K562 (cell line): ENCODE measurements at regions not wholly inside any gene's neighbourhood (a gene's known extent, or its start where the extent isn't known, plus 50 kb on each side); places are given as distances from the start of the nearest gene placed in this dataset.

Experiments used
- ATAC-seq: fragments of 200-7000 bp; cut with Tn5 transposase; 3 replicates; pipeline ENCODE4 v1.9.1; 2020; ENCODE audit warnings: moderate library complexity
- BruUV-seq: library from RNA; stranded (reverse); fragments of 400-500 nt; replicated peaks from 2 replicates; lab custom pipeline; 2021; lab: Mats Ljungman, UMichigan
- CTCF ChIA-PET: fragments of 300-600 bp; formaldehyde crosslinking; extraction: SDS; loops from one replicate; lab custom pipeline; 2021; ENCODE audit warnings: low intra/inter-chr PET ratio; lab: Yijun Ruan, JAX
- POLR2A ChIA-PET: fragments of 300-600, 350-650 bp; sonication (Branson Sonifier 250); formaldehyde crosslinking; extraction: SDS; loops from one replicate; lab custom pipeline; 2021; ENCODE audit warnings: antibody characterized with exemption, inconsistent platforms; lab: Yijun Ruan, JAX
- DNase-seq, 4 experiments: peaks; one replicate each; pipeline versions ENCODE4 v3.0.0 to v3.0.0-alpha.2; 2011 to 2018; ENCODE audit warnings: low spot score in 3 of 4, mixed read lengths in 3 of 4; ENCODE audit errors: extremely low read depth in 1 of 4
- FAIRE-seq: peaks from 2 replicates; lab custom pipeline; 2011; peaks lifted over from hg19 to GRCh38; lab: Jason Lieb, UNC
- H2AFZ ChIP-seq: 2 replicates; pipeline ENCODE4 v1.6.0; 2011; ENCODE audit warnings: low read depth, low read length, control low read depth, inconsistent platforms
- H3K27ac ChIP-seq: fragments of 200-600 bp; 3 replicates; pipeline ENCODE4 v1.8.0; 2011; ENCODE audit warnings: low read depth, mild to moderate bottlenecking, control low read depth, inconsistent platforms, low read length, moderate library complexity, mixed read lengths; ENCODE audit errors: extremely low read depth
- H3K27me3 ChIP-seq, 2 experiments: fragments of 300-600 bp in 1 of 2; 2 replicates in 1 of 2; 3 replicates in 1 of 2; pipeline versions ENCODE4 v1.6.0 to v1.8.0; 2011; ENCODE audit warnings: inconsistent platforms in 2 of 2, low read length in 2 of 2, mild to moderate bottlenecking in 1 of 2, mixed read lengths in 1 of 2, moderate library complexity in 1 of 2; ENCODE audit not compliant: control insufficient read depth in 2 of 2, insufficient read depth in 2 of 2
- H3K36me3 ChIP-seq: fragments of 300-600 bp; 3 replicates; pipeline ENCODE4 v1.8.0; 2011; ENCODE audit warnings: mild to moderate bottlenecking, low read length, inconsistent platforms; ENCODE audit not compliant: control insufficient read depth, insufficient read depth
- H3K4me1 ChIP-seq, 2 experiments: fragments of 200-600 bp in 1 of 2; replicated peaks in 1 of 2; 2 replicates in 1 of 2; 3 replicates in 1 of 2; pipeline versions ENCODE4 v1.5.1 to v1.8.0; 2011; ENCODE audit warnings: inconsistent platforms in 2 of 2, low read length in 2 of 2, mild to moderate bottlenecking in 1 of 2, mixed read lengths in 1 of 2, moderate library complexity in 1 of 2; ENCODE audit not compliant: control insufficient read depth in 2 of 2, insufficient read depth in 2 of 2
- H3K4me2 ChIP-seq: 2 replicates; pipeline ENCODE4 v1.6.1; 2011; ENCODE audit warnings: low read length, control low read depth, inconsistent platforms, mixed read lengths; ENCODE audit not compliant: insufficient read depth
- H3K4me3 ChIP-seq: fragments of 200-600 bp; sonication (generic), shearing (Covaris generic); 2 replicates; pipeline ENCODE4 v1.5.1; 2016; ENCODE audit warnings: control low read depth, inconsistent platforms
- H3K79me2 ChIP-seq: fragments of 200-600 bp; 3 replicates; pipeline ENCODE4 v1.8.0; 2011; ENCODE audit warnings: low read length, inconsistent platforms; ENCODE audit not compliant: control insufficient read depth, insufficient read depth
- H3K9ac ChIP-seq, 2 experiments: 2 replicates each; pipeline versions ENCODE4 v1.6.0 to v1.6.1; 2011; ENCODE audit warnings: low read depth in 2 of 2, low read length in 2 of 2, control low read depth in 1 of 2, inconsistent platforms in 1 of 2, mild to moderate bottlenecking in 1 of 2, mixed read lengths in 1 of 2; ENCODE audit not compliant: insufficient read depth in 1 of 2
- H3K9me1 ChIP-seq: one replicate; pipeline ENCODE4 v1.6.0; 2011; ENCODE audit warnings: inconsistent platforms, mild to moderate bottlenecking, low read length, moderate library complexity; ENCODE audit not compliant: control insufficient read depth, insufficient read depth
- H3K9me3 ChIP-seq: replicated peaks from 2 replicates; pipeline ENCODE4 v1.5.1; 2011; ENCODE audit warnings: low read depth, low read length, inconsistent platforms; ENCODE audit not compliant: control insufficient read depth, insufficient read depth
- H4K20me1 ChIP-seq: replicated peaks from 2 replicates; pipeline ENCODE4 v1.6.1; 2011; ENCODE audit warnings: low read length, inconsistent platforms, mixed read lengths; ENCODE audit not compliant: control insufficient read depth, insufficient read depth
- ARHGAP35 ChIP-seq: fragments of 450-650 bp; IDR thresholded peaks from 2 replicates; pipeline ENCODE4 v1.6.1; 2018; ENCODE audit not compliant: partially characterized antibody
- CREB5 ChIP-seq: fragments of 250-450 bp; sonication (Bioruptor Pico); IDR thresholded peaks from 2 replicates; pipeline ENCODE4 v1.5.0; 2020; ENCODE audit warnings: mild to moderate bottlenecking
- ERF ChIP-seq: fragments of 450-650 bp; formaldehyde crosslinking; IDR thresholded peaks from 2 replicates; pipeline ENCODE4 v1.4.0; 2020; ENCODE audit warnings: mild to moderate bottlenecking, mixed read lengths
- HNRNPK ChIP-seq: fragments of 200-400 bp; formaldehyde crosslinking; IDR thresholded peaks from one replicate; pipeline ENCODE4 v1.6.1; 2018; ENCODE audit warnings: mild to moderate bottlenecking, low read depth, low read length; ENCODE audit not compliant: poor library complexity, severe bottlenecking
- MYBL2 ChIP-seq, 2 experiments: fragments of 450-650 bp in 1 of 2; sonication (generic) in 1 of 2; formaldehyde crosslinking in 1 of 2; IDR thresholded peaks; 2 replicates each; pipeline versions ENCODE4 v1.6.1 to v1.8.1; 2017 to 2022; ENCODE audit warnings: borderline replicate concordance in 1 of 2, inconsistent platforms in 1 of 2, low read depth in 1 of 2, mild to moderate bottlenecking in 1 of 2, missing genetic modification reagents in 1 of 2, moderate library complexity in 1 of 2
- MYNN ChIP-seq, 2 experiments: sonication (generic); formaldehyde crosslinking in 1 of 2; IDR thresholded peaks; 2 replicates each; pipeline versions ENCODE4 v1.5.0 to v1.6.1; 2016 to 2020; ENCODE audit warnings: antibody characterized with exemption in 1 of 2, missing genetic modification reagents in 1 of 2
- WGBS: fragments of 100-300 bp; shearing (Covaris generic); methylation state at CpG from one replicate; pipeline ENCODE4 v1.1.6; 2016; ENCODE audit warnings: low coverage, mixed read lengths; ENCODE audit not compliant: insufficient coverage; ENCODE audit errors: missing lambda C conversion rate; 5-methylcytosine and 5-hydroxymethylcytosine counted together
- in situ Hi-C: fragments of 300-500 bp; cut with MboI; formaldehyde crosslinking; loops from 4 replicates; pipeline ENCODE4 v1.15.0; 2018; ENCODE audit warnings: inconsistent platforms, mixed read lengths
- intact Hi-C: fragments of 100-400 bp; cut with micrococcal nuclease; formaldehyde crosslinking; loops from 2 replicates; pipeline ENCODE4 v1.14.2; 2022
- TF ChIP-seq, protein P1 (sequence below): fragments of 250-450 bp; sonication (Bioruptor Pico); IDR thresholded peaks from 2 replicates; pipeline ENCODE4 v1.8.0; 2021; ENCODE audit warnings: moderate library complexity, mild to moderate bottlenecking, inconsistent platforms

DNA sequence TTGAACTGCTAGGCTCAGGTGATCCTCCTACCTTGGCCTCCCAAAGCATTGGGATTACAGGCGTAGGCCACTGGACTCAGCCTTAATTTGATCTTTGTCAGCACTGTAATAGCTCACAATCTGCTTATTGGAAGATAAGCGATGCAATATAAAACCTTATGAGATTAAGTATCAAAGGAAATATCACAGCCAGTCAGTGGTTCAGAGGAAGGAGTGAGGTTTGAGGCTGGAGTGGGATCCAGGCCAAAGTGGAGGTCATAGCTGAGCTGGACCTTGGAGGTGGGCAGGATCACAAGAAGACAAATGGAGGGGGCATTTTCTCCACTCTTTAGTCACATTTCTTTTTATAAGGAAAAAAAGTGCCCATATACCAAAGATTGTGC, 228.5 kb downstream of the RHOU start (continued):
- TF ChIP-seq MYBL2 (IDR thresholded peaks at IDR 0.05; ENCODE audit: low read depth), result no peak
- TF ChIP-seq MYBL2 (CRISPR knock-in tag; IDR thresholded peaks at IDR 0.05; ENCODE audit: borderline replicate concordance), result no peak
- TF ChIP-seq, protein P1, sequence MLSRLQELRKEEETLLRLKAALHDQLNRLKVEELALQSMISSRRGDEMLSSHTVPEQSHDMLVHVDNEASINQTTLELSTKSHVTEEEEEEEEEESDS, result no peak
- TF ChIP-seq MYNN (IDR thresholded peaks at IDR 0.05), result no peak
- no peak for TF ChIP-seq MYNN (CRISPR knock-in tag; IDR thresholded peaks at IDR 0.05)
- TF ChIP-seq CREB5, result no peak
- TF ChIP-seq ARHGAP35, result no peak
- TF ChIP-seq, all 486 proteins: peak for 0

GRCh38 chr1:228964178-228965089, 229.2 kb downstream of the RHOU start:
- no peaks in the 10 kb centered on the region for H3K9me3 ChIP-seq
- H4K20me1 ChIP-seq, result 0 out of 2 replicates have a peak, but pooled peaks cover 3% of the 10 kb centered on the region
- CTCF ChIA-PET, result no interaction called here
- BruUV-seq, result no TSS peak
- no peaks in the 10 kb centered on the region for H3K36me3 ChIP-seq
- H3K4me1 ChIP-seq, result no peaks in the 10 kb centered on the region
- TF ChIP-seq HNRNPK (no peak), ERF (CRISPR knock-in tag) (no peak)
- TF ChIP-seq, all 486 proteins: peak for 0
- Histone ChIP-seq H3K27ac (no peak overlapping the region), H3K4me2 (no peak overlapping the region), H3K4me3 (no peak overlapping the region), H3K9ac (no peak overlapping the region), H3K79me2 (no peaks in the 10 kb centered on the region), H3K9me1 (no peaks in the 10 kb centered on the region), H2AFZ (no peak overlapping the region), H3K27me3 (peaks cover 15 to 34% of the 10 kb centered on the region in 2 experiments; a peak in 4 of 5 replicates)
- peak in 1 of 4 experiments; percentile 3 for DNase-seq
- in situ Hi-C loops (no loop called here), intact Hi-C loops (no loop called here)
- no peak for ATAC-seq
- WGBS, result under 1% methylated on average over 12 of the region's 12 CpGs
- POLR2A ChIA-PET, result interaction anchor here (1.0 kb wide), 1 partner anchor 13 kb away, joined by 4 read pairs; no protein-coding TSS in a partner anchor
- peak; percentile 11 for FAIRE-seq
